Caco-2 (cell line): ENCODE measurements at regions not wholly inside any gene's neighbourhood (a gene's known extent, or its start where the extent isn't known, plus 50 kb on each side); places are given as distances from the start of the nearest gene placed in this dataset.

ENCODE experiments used
- BruUV-seq: library from RNA; stranded (reverse); fragments of 400-500 nt; replicated peaks from 2 replicates; lab custom pipeline; 2021; lab: Mats Ljungman, UMichigan
- CTCF ChIA-PET: fragments of 300-600 bp; sonication (Branson Sonifier 250); formaldehyde crosslinking; loops from one replicate; lab custom pipeline; 2022; ENCODE audit warnings: antibody characterized with exemption; lab: Charles Lee
- POLR2A ChIA-PET: fragments of 300-600 bp; sonication (Branson Sonifier 250); formaldehyde crosslinking; loops from one replicate; lab custom pipeline; 2022; ENCODE audit warnings: antibody characterized with exemption; lab: Charles Lee
- DNase-seq, 2 experiments: peaks; one replicate each; pipeline versions ENCODE4 v3.0.0 to v3.0.0-alpha.2; 2020 to 2022
- H3K27me3 ChIP-seq: replicated peaks from 2 replicates; pipeline ENCODE4 v1.6.0; 2011; ENCODE audit warnings: low read length; ENCODE audit not compliant: control insufficient read depth, insufficient read depth
- H3K36me3 ChIP-seq: 2 replicates; pipeline ENCODE4 v1.5.1; 2011; ENCODE audit warnings: low read length; ENCODE audit not compliant: control insufficient read depth, insufficient read depth
- H3K4me1 ChIP-seq: fragments of 250-450 bp; sonication (Bioruptor Pico); 2 replicates; pipeline ENCODE4 v1.5.1; 2020; ENCODE audit warnings: mild to moderate bottlenecking
- H3K4me3 ChIP-seq: 2 replicates; pipeline ENCODE4 v1.5.1; 2011; ENCODE audit warnings: low read depth, mild to moderate bottlenecking, control low read depth, low read length
- H3K9me3 ChIP-seq: fragments of 250-450 bp; sonication (Bioruptor Pico); 2 replicates; pipeline ENCODE4 v1.5.1; 2020; ENCODE audit warnings: mild to moderate bottlenecking, moderate library complexity
- H3K27ac Mint-ChIP-seq: one replicate; pipeline ENCODE4 v1.8.0; 2022; ENCODE audit warnings: mixed read lengths; ENCODE audit not compliant: unreplicated experiment
- H3K27me3 Mint-ChIP-seq: one replicate; pipeline ENCODE4 v1.8.0; 2022; ENCODE audit warnings: mixed read lengths; ENCODE audit not compliant: insufficient read depth, unreplicated experiment
- H3K36me3 Mint-ChIP-seq: one replicate; pipeline ENCODE4 v1.8.0; 2022; ENCODE audit warnings: mild to moderate bottlenecking, mixed read lengths; ENCODE audit not compliant: insufficient read depth, unreplicated experiment
- H3K4me1 Mint-ChIP-seq: one replicate; pipeline ENCODE4 v1.8.0; 2022; ENCODE audit warnings: low read depth, mixed read lengths; ENCODE audit not compliant: unreplicated experiment
- H3K4me3 Mint-ChIP-seq: one replicate; pipeline ENCODE4 v1.8.0; 2022; ENCODE audit warnings: mild to moderate bottlenecking, moderate library complexity, mixed read lengths; ENCODE audit not compliant: unreplicated experiment
- H3K9me3 Mint-ChIP-seq: one replicate; pipeline ENCODE4 v1.8.0; 2022; ENCODE audit warnings: mixed read lengths; ENCODE audit not compliant: unreplicated experiment
- intact Hi-C: fragments of 100-400 bp; cut with micrococcal nuclease; formaldehyde crosslinking; loops from one replicate; pipeline ENCODE4 v1.10.0; 2022; ENCODE audit not compliant: unreplicated experiment
- TF ChIP-seq, protein P1 (sequence below), 2 experiments: fragments of 200-600 bp in 1 of 2; IDR thresholded peaks; 1 replicate in 1 of 2; 2 replicates in 1 of 2; pipeline versions ENCODE4 v1.5.1 to v1.8.0; 2011 to 2022; ENCODE audit warnings: antibody characterized with exemption in 1 of 2, control low read depth in 1 of 2, inconsistent platforms in 1 of 2, low read depth in 1 of 2, low read length in 1 of 2, mild to moderate bottlenecking in 1 of 2, moderate library complexity in 1 of 2; ENCODE audit not compliant: insufficient read depth in 1 of 2, severe bottlenecking in 1 of 2, unreplicated experiment in 1 of 2

GRCh38 chr2:17271416-17271815 lies 246.8 kb downstream of the RAD51AP2 start:
- Mint-ChIP-seq H3K4me3 (no peak overlapping the region), H3K27ac (no peak overlapping the region), H3K36me3 (no peaks in the 10 kb centered on the region), H3K4me1 (no peaks in the 10 kb centered on the region), H3K27me3 (peaks cover 12% of the 10 kb centered on the region), H3K9me3 (no peaks in the 10 kb centered on the region)
- Histone ChIP-seq H3K36me3 (no peaks in the 10 kb centered on the region), H3K27me3 (no peaks in the 10 kb centered on the region), H3K4me1 (no peaks in the 10 kb centered on the region), H3K9me3 (no peaks in the 10 kb centered on the region), H3K4me3 (no peak overlapping the region)
- intact Hi-C loops: no loop called here
- TF ChIP-seq, protein P1, sequence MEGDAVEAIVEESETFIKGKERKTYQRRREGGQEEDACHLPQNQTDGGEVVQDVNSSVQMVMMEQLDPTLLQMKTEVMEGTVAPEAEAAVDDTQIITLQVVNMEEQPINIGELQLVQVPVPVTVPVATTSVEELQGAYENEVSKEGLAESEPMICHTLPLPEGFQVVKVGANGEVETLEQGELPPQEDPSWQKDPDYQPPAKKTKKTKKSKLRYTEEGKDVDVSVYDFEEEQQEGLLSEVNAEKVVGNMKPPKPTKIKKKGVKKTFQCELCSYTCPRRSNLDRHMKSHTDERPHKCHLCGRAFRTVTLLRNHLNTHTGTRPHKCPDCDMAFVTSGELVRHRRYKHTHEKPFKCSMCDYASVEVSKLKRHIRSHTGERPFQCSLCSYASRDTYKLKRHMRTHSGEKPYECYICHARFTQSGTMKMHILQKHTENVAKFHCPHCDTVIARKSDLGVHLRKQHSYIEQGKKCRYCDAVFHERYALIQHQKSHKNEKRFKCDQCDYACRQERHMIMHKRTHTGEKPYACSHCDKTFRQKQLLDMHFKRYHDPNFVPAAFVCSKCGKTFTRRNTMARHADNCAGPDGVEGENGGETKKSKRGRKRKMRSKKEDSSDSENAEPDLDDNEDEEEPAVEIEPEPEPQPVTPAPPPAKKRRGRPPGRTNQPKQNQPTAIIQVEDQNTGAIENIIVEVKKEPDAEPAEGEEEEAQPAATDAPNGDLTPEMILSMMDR (IDR thresholded peaks at IDR 0.05; ENCODE audit: insufficient read depth in 1 of 2, low read depth in 1 of 2, low read length in 1 of 2, severe bottlenecking in 1 of 2, unreplicated experiment in 1 of 2): no peak
- CTCF ChIA-PET: no interaction called here
- POLR2A ChIA-PET: no interaction called here
- no peak for DNase-seq
- no TSS peak for BruUV-seq

DNA sequence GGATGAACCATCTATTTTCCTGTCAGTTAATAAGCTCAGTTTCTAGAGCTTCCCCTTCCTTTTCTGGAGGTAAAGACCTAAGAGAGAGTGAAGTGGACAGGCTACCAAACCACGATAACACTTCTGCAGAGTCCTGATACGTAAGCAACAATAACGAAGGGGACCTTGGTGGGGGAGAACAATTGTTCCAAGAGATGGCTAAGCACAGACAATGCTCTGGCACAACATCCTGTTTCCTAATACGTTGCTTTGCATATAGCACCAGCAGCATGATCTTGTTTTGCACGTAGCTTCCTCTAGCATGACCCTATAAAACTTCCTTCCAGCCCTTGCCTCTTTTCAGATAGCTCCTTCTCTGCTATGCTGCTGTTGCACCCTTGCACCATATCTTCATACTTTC lies 247.3 kb downstream of the RAD51AP2 start:
- Histone ChIP-seq H3K9me3 (no peaks in the 10 kb centered on the region), H3K36me3 (no peaks in the 10 kb centered on the region), H3K27me3 (no peaks in the 10 kb centered on the region), H3K4me1 (no peaks in the 10 kb centered on the region), H3K4me3 (no peak overlapping the region)
- H3K4me1 Mint-ChIP-seq: no peaks in the 10 kb centered on the region
- ChIA-PET POLR2A (no interaction called here), CTCF (no interaction called here)
- no peak overlapping the region for H3K27ac Mint-ChIP-seq
- no peak overlapping the region for H3K4me3 Mint-ChIP-seq
- DNase-seq: no peak
- H3K9me3 Mint-ChIP-seq: no peaks in the 10 kb centered on the region
- H3K36me3 Mint-ChIP-seq: no peaks in the 10 kb centered on the region
- intact Hi-C loops: no loop called here
- TF ChIP-seq, protein P1 (IDR thresholded peaks at IDR 0.05; ENCODE audit: insufficient read depth in 1 of 2, low read depth in 1 of 2, low read length in 1 of 2, severe bottlenecking in 1 of 2, unreplicated experiment in 1 of 2): no peak
- H3K27me3 Mint-ChIP-seq: peaks cover 12% of the 10 kb centered on the region
- BruUV-seq: no TSS peak

- no peak overlapping the region for H3K27ac Mint-ChIP-seq
- H3K4me3 Mint-ChIP-seq: no peak overlapping the region
- no peaks in the 10 kb centered on the region for H3K36me3 Mint-ChIP-seq
- no peaks in the 10 kb centered on the region for H3K4me1 ChIP-seq
- TF ChIP-seq, protein P1 (IDR thresholded peaks at IDR 0.05; ENCODE audit: insufficient read depth in 1 of 2, low read depth in 1 of 2, low read length in 1 of 2, severe bottlenecking in 1 of 2, unreplicated experiment in 1 of 2): no peak
- H3K27me3 Mint-ChIP-seq: peaks cover 11% of the 10 kb centered on the region
- no peak for DNase-seq
- H3K27me3 ChIP-seq: no peaks in the 10 kb centered on the region
- H3K36me3 ChIP-seq: no peaks in the 10 kb centered on the region
- BruUV-seq: no TSS peak
- CTCF ChIA-PET: no interaction called here
- H3K4me1 Mint-ChIP-seq: no peaks in the 10 kb centered on the region
- intact Hi-C loops: no loop called here
- H3K9me3 ChIP-seq: no peaks in the 10 kb centered on the region
- no peaks in the 10 kb centered on the region for H3K9me3 Mint-ChIP-seq
- POLR2A ChIA-PET: no interaction called here
- H3K4me3 ChIP-seq: no peak overlapping the region
Observed at GRCh38 chr2:17263570-17263968, 254.7 kb downstream of the RAD51AP2 start.
